HEK293 (cell line): ENCODE measurements at regions not wholly inside any gene's neighbourhood (a gene's known extent, or its start where the extent isn't known, plus 50 kb on each side); places are given as distances from the start of the nearest gene placed in this dataset.

ENCODE experiments used
- CTCF ChIA-PET: fragments of 350-600 bp; formaldehyde crosslinking; extraction: SDS; loops from one replicate; lab custom pipeline; 2021; ENCODE audit warnings: antibody characterized with exemption; lab: Yijun Ruan, JAX
- POLR2A ChIA-PET: fragments of 300-600 bp; formaldehyde crosslinking; extraction: SDS; loops from one replicate; lab custom pipeline; 2020; ENCODE audit warnings: antibody characterized with exemption, inconsistent platforms; lab: Yijun Ruan, JAX
- H3K27ac ChIP-seq: fragments of 200-500 bp; sonication (Bioruptor generic); 2 replicates; pipeline ENCODE4 v1.5.1; 2014; ENCODE audit warnings: low read depth, low read length, control low read depth, inconsistent platforms; ENCODE audit errors: extremely low read depth
- H3K36me3 ChIP-seq, 2 experiments: fragments of 200-500 bp in 1 of 2; sonication (Bioruptor generic) in 1 of 2; 1 replicate in 1 of 2; 2 replicates in 1 of 2; pipeline ENCODE4 v1.5.1; 2014 to 2017; ENCODE audit warnings: inconsistent platforms in 2 of 2, low read length in 2 of 2; ENCODE audit not compliant: control insufficient read depth in 2 of 2, insufficient read depth in 1 of 2
- H3K4me1 ChIP-seq: fragments of 200-500 bp; sonication (Bioruptor generic); 2 replicates; pipeline ENCODE4 v1.5.1; 2014; ENCODE audit warnings: mild to moderate bottlenecking, low read length, inconsistent platforms; ENCODE audit not compliant: control insufficient read depth, insufficient read depth
- H3K4me3 ChIP-seq: 2 replicates; pipeline ENCODE4 v1.5.1; 2011; ENCODE audit warnings: low read depth, mild to moderate bottlenecking, control low read depth, low read length, moderate library complexity
- H3K9me3 ChIP-seq: fragments of 200-500 bp; sonication (Bioruptor generic); 2 replicates; pipeline ENCODE4 v1.5.1; 2014; ENCODE audit warnings: low read depth, low read length, inconsistent platforms; ENCODE audit not compliant: control insufficient read depth, insufficient read depth
- ATF2 ChIP-seq: fragments of 450-650 bp; formaldehyde crosslinking; IDR thresholded peaks from 2 replicates; pipeline ENCODE4 v1.5.1; 2016; ENCODE audit warnings: missing biosample characterization, missing genetic modification characterization, low read depth
- EGR2 ChIP-seq: fragments of 450-650 bp; formaldehyde crosslinking; IDR thresholded peaks from 2 replicates; pipeline ENCODE4 v1.5.1; 2016; ENCODE audit warnings: low read depth, missing biosample characterization, missing genetic modification characterization
- HOXC10 ChIP-seq: sonication (generic); formaldehyde crosslinking; IDR thresholded peaks from 2 replicates; pipeline ENCODE4 v1.8.1; 2023; ENCODE audit warnings: mild to moderate bottlenecking, missing genetic modification reagents
- KLF1 ChIP-seq: fragments of 450-650 bp; formaldehyde crosslinking; IDR thresholded peaks from 2 replicates; pipeline ENCODE4 v1.5.1; 2016; ENCODE audit warnings: missing biosample characterization, missing genetic modification characterization
- MZF1 ChIP-seq: fragments of 450-650 bp; formaldehyde crosslinking; IDR thresholded peaks from 2 replicates; pipeline ENCODE4 v1.5.1; 2017; ENCODE audit warnings: missing biosample characterization, missing genetic modification characterization, borderline replicate concordance
- TSHZ1 ChIP-seq: fragments of 450-650 bp; formaldehyde crosslinking; IDR thresholded peaks from 2 replicates; pipeline ENCODE4 v1.5.1; 2016; ENCODE audit warnings: missing biosample characterization, missing genetic modification characterization, borderline replicate concordance
- ZBTB21 ChIP-seq: fragments of 450-650 bp; formaldehyde crosslinking; IDR thresholded peaks from 2 replicates; pipeline ENCODE4 v1.5.1; 2017; ENCODE audit warnings: missing biosample characterization, missing genetic modification characterization
- ZFHX2 ChIP-seq: fragments of 450-650 bp; formaldehyde crosslinking; conservative IDR thresholded peaks from 2 replicates; pipeline ENCODE4 v1.5.1; 2016; ENCODE audit warnings: missing biosample characterization, missing genetic modification characterization
- ZFP41 ChIP-seq: fragments of 450-650 bp; formaldehyde crosslinking; IDR thresholded peaks from 2 replicates; pipeline ENCODE4 v1.5.1; 2016; ENCODE audit warnings: missing biosample characterization, missing genetic modification characterization, borderline replicate concordance
- ZNF138 ChIP-seq: fragments of 450-650 bp; formaldehyde crosslinking; IDR thresholded peaks from 2 replicates; pipeline ENCODE4 v1.5.1; 2016; ENCODE audit warnings: missing biosample characterization, missing genetic modification characterization, borderline replicate concordance
- ZNF146 ChIP-seq: fragments of 450-650 bp; formaldehyde crosslinking; IDR thresholded peaks from 2 replicates; pipeline ENCODE4 v1.5.1; 2016; ENCODE audit warnings: missing biosample characterization, missing genetic modification characterization
- ZNF221 ChIP-seq: fragments of 450-650 bp; formaldehyde crosslinking; IDR thresholded peaks from 2 replicates; pipeline ENCODE4 v1.5.1; 2017; ENCODE audit warnings: missing biosample characterization, missing genetic modification characterization, borderline replicate concordance
- ZNF274 ChIP-seq, 2 experiments: fragments of 200-500 bp in 1 of 2; fragments of 450-650 bp in 1 of 2; sonication (Bioruptor generic) in 1 of 2; formaldehyde crosslinking in 1 of 2; IDR thresholded peaks; 2 replicates each; pipeline versions ENCODE4 v1.5.1 to v1.6.1; 2014 to 2016; ENCODE audit warnings: borderline replicate concordance in 1 of 2, inconsistent platforms in 1 of 2, low read length in 1 of 2, missing biosample characterization in 1 of 2, missing genetic modification characterization in 1 of 2
- ZNF37A ChIP-seq: fragments of 450-650 bp; IDR thresholded peaks from 2 replicates; pipeline ENCODE4 v1.5.1; 2018; ENCODE audit warnings: missing biosample characterization, missing genetic modification characterization
- ZNF391 ChIP-seq: fragments of 450-650 bp; formaldehyde crosslinking; IDR thresholded peaks from 2 replicates; pipeline ENCODE4 v1.5.1; 2016; ENCODE audit warnings: low read depth, missing biosample characterization, missing genetic modification characterization, borderline replicate concordance
- ZNF658 ChIP-seq: fragments of 450-650 bp; formaldehyde crosslinking; IDR thresholded peaks from 2 replicates; pipeline ENCODE4; 2016; ENCODE audit warnings: missing biosample characterization, missing genetic modification characterization
- ZNF707 ChIP-seq: fragments of 450-650 bp; formaldehyde crosslinking; IDR thresholded peaks from 2 replicates; pipeline ENCODE4 v1.5.1; 2016; ENCODE audit warnings: missing biosample characterization, missing genetic modification characterization
- ZNF776 ChIP-seq: fragments of 450-650 bp; formaldehyde crosslinking; IDR thresholded peaks from 2 replicates; pipeline ENCODE4 v1.5.0; 2017; ENCODE audit warnings: missing biosample characterization, missing genetic modification characterization, borderline replicate concordance
- ZSCAN4 ChIP-seq: fragments of 450-650 bp; formaldehyde crosslinking; IDR thresholded peaks from 2 replicates; pipeline ENCODE4 v1.5.1; 2017; ENCODE audit warnings: missing biosample characterization, missing genetic modification characterization
- TF ChIP-seq, protein P1 (sequence below): fragments of 450-650 bp; formaldehyde crosslinking; IDR thresholded peaks from 2 replicates; pipeline ENCODE4 v1.5.1; 2016; ENCODE audit warnings: missing biosample characterization, missing genetic modification characterization, low read depth
- TF ChIP-seq, protein P2 (sequence below): fragments of 450-650 bp; formaldehyde crosslinking; IDR thresholded peaks from 2 replicates; pipeline ENCODE4 v1.5.1; 2016; ENCODE audit warnings: missing biosample characterization, missing genetic modification characterization

GRCh38 chr15:38195191-38195901 is 57.3 kb upstream of the SPRED1 start (continued):
- no peak for TF ChIP-seq ZNF391

- ChIA-PET CTCF (interaction anchor here (1.0 to 1.2 kb wide), 2 partner anchors 15 to 55 kb away, joined by 4 read pairs; no protein-coding TSS in a partner anchor), POLR2A (no interaction called here)
- Histone ChIP-seq H3K4me3 (no peak overlapping the region), H3K9me3 (no peaks in the 10 kb centered on the region), H3K4me1 (no peaks in the 10 kb centered on the region), H3K36me3 (no peaks in the 10 kb centered on the region), H3K27ac (no peak overlapping the region)
- TF ChIP-seq EGR2 (no peak), ZNF707 (no peak), ZNF274 (IDR thresholded peaks at IDR 0.05; ENCODE audit: low read length) (no peak), ZNF274 (tag by site-specific recombination; IDR thresholded peaks at IDR 0.05; ENCODE audit: borderline replicate concordance) (no peak), TSHZ1 (no peak), MZF1 (tag by site-specific recombination) (no peak), ZNF138 (tag by site-specific recombination) (no peak), KLF1 (tag by site-specific recombination) (no peak), ZNF658 (tag by site-specific recombination) (no peak), ZNF776 (tag by site-specific recombination) (no peak), ZSCAN4 (tag by site-specific recombination) (no peak), ZNF146 (tag by site-specific recombination) (no peak), ZFP41 (tag by site-specific recombination) (no peak), ZFHX2 (no peak)
- TF ChIP-seq, protein P1, sequence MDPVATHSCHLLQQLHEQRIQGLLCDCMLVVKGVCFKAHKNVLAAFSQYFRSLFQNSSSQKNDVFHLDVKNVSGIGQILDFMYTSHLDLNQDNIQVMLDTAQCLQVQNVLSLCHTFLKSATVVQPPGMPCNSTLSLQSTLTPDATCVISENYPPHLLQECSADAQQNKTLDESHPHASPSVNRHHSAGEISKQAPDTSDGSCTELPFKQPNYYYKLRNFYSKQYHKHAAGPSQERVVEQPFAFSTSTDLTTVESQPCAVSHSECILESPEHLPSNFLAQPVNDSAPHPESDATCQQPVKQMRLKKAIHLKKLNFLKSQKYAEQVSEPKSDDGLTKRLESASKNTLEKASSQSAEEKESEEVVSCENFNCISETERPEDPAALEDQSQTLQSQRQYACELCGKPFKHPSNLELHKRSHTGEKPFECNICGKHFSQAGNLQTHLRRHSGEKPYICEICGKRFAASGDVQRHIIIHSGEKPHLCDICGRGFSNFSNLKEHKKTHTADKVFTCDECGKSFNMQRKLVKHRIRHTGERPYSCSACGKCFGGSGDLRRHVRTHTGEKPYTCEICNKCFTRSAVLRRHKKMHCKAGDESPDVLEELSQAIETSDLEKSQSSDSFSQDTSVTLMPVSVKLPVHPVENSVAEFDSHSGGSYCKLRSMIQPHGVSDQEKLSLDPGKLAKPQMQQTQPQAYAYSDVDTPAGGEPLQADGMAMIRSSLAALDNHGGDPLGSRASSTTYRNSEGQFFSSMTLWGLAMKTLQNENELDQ (tag by site-specific recombination), result no peak
Observed at GRCh38 chr15:38196076-38196475, 56.6 kb upstream of the SPRED1 start.

GRCh38 chr15:38197553-38197952 is 55.1 kb upstream of the SPRED1 start:
- H3K9me3 ChIP-seq, result no peaks in the 10 kb centered on the region
- H3K4me1 ChIP-seq, result no peaks in the 10 kb centered on the region
- no peak overlapping the region for H3K27ac ChIP-seq
- CTCF ChIA-PET, result interaction anchor here (0.6 kb wide), 1 partner anchor 422 kb away, joined by 5 read pairs; no protein-coding TSS in a partner anchor
- H3K4me3 ChIP-seq, result no peak overlapping the region
- POLR2A ChIA-PET, result no interaction called here
- no peaks in the 10 kb centered on the region for H3K36me3 ChIP-seq
- TF ChIP-seq, protein P2, sequence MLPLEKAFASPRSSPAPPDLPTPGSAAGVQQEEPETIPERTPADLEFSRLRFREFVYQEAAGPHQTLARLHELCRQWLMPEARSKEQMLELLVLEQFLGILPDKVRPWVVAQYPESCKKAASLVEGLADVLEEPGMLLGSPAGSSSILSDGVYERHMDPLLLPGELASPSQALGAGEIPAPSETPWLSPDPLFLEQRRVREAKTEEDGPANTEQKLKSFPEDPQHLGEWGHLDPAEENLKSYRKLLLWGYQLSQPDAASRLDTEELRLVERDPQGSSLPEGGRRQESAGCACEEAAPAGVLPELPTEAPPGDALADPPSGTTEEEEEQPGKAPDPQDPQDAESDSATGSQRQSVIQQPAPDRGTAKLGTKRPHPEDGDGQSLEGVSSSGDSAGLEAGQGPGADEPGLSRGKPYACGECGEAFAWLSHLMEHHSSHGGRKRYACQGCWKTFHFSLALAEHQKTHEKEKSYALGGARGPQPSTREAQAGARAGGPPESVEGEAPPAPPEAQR (tag by site-specific recombination), result no peak
- TF ChIP-seq ZBTB21 (tag by site-specific recombination) (no peak), ZNF707 (no peak), ZNF37A (tag by site-specific recombination) (no peak), HOXC10 (CRISPR knock-in tag) (no peak), ATF2 (tag by site-specific recombination) (no peak), ZNF221 (tag by site-specific recombination) (no peak)
